Adrenal gland (tissue), 9 donors: ENCODE measurements at regions not wholly inside any gene's neighbourhood (a gene's known extent, or its start where the extent isn't known, plus 50 kb on each side); places are given as distances from the start of the nearest gene placed in this dataset.

Experiments used
- DNase-seq, 7 donors: peaks; one replicate each; pipeline ENCODE4 v3.0.0-alpha.2; 2019 to 2020
- H3K27ac ChIP-seq, 5 donors: fragments of 200-600 bp; sonication (generic) in 4 of 5; 1 replicate in 3 of 5; 2 replicates in 2 of 5; pipeline versions ENCODE4 v1.5.1 to v1.8.0; 2016 to 2020; ENCODE audit warnings: mild to moderate bottlenecking in 1 of 5
- H3K27me3 ChIP-seq: fragments of 200-600 bp; 2 replicates; pipeline ENCODE4 v1.8.0; 2021
- H3K36me3 ChIP-seq, 2 donors: fragments of 200-600 bp; replicated peaks in 1 of 2; 1 replicate in 1 of 2; 2 replicates in 1 of 2; pipeline versions ENCODE4 v1.5.1 to v1.8.0; 2018 to 2022
- H3K4me1 ChIP-seq, 2 donors: fragments of 200-600 bp; replicated peaks in 1 of 2; 1 replicate in 1 of 2; 2 replicates in 1 of 2; pipeline versions ENCODE4 v1.5.1 to v1.8.0; 2018 to 2021
- H3K4me3 ChIP-seq, 4 donors: fragments of 200-600 bp; sonication (generic) in 3 of 4; one replicate each; pipeline ENCODE4 v1.5.1; 2016 to 2018
- H3K9me3 ChIP-seq, 3 donors: fragments of 200-600 bp; sonication (generic) in 1 of 3; replicated peaks in 1 of 3; 1 replicate in 2 of 3; 2 replicates in 1 of 3; pipeline versions ENCODE4 v1.5.1 to v1.8.0; 2016 to 2021
- CTCF ChIP-seq, 6 experiments: fragments of 450-650 bp in 4 of 6; fragments of 200-600 bp in 2 of 6; sonication (generic) in 1 of 6; IDR thresholded peaks; 1 replicate in 5 of 6; 2 replicates in 1 of 6; pipeline versions ENCODE4 v1.5.1 to v1.8.0; 2016 to 2021; ENCODE audit warnings: antibody characterized with exemption in 6 of 6, mild to moderate bottlenecking in 2 of 6, moderate library complexity in 1 of 6
- POLR2A ChIP-seq, 2 donors: fragments of 450-650 bp; IDR thresholded peaks; one replicate each; pipeline ENCODE4 v1.6.1; 2017; ENCODE audit warnings: antibody characterized with exemption in 2 of 2, mild to moderate bottlenecking in 2 of 2, moderate library complexity in 1 of 2
- WGBS, 4 donors: extraction: QIAGEN DNeasy Blood & Tissue Kit in 2 of 4; methylation state at CpG; one replicate each; pipeline versions ENCODE4 v1.1.5 to v1.1.7; 2013 to 2017; 5-methylcytosine and 5-hydroxymethylcytosine counted together
- intact Hi-C, 2 donors: fragments of 100-400 bp; cut with DNase I; formaldehyde crosslinking; loops; one replicate each; pipeline versions ENCODE4 v1.14.1 to v1.15.0; 2022 to 2023
- donor health status: healthy with polysubstance abuse.
- donor health status: Bipolar disorder and iron deficiency.
- donor health status: DM: yes; HTN: yes; CAD: no.
- donor health status: DM: no; HTN: no; CAD: no.
- donor health status: DM: no; HTN: no; CAD: no.

- no peak for DNase-seq
- TF ChIP-seq POLR2A (IDR thresholded peaks at IDR 0.05) = no peak
- TF ChIP-seq CTCF (IDR thresholded peaks at IDR 0.05) = no peak
- 78 to 81% (median 79%) methylated on average over 2 to 6 of the region's 6 CpGs for WGBS, 4 donors
- Histone ChIP-seq H3K27me3 (no peaks in the 10 kb centered on the region), H3K4me3 (no peak overlapping the region), H3K36me3 (no peaks in the 10 kb centered on the region), H3K27ac (no peak overlapping the region), H3K9me3 (no peaks in the 10 kb centered on the region), H3K4me1 (no peaks in the 10 kb centered on the region)
- intact Hi-C loops = no loop called here
Measured at GRCh38 chr1:4090976-4091660, 191.0 kb upstream of the C1orf174 start.

- intact Hi-C loops = no loop called here
- no peaks in the 10 kb centered on the region for H3K9me3 ChIP-seq
- WGBS, 4 donors = 81 to 100% (median 86%) methylated on average over 3 to 7 of the region's 7 CpGs
- H3K36me3 ChIP-seq = no peaks in the 10 kb centered on the region
- H3K4me3 ChIP-seq = no peak overlapping the region
- no peaks in the 10 kb centered on the region for H3K27me3 ChIP-seq
- no peaks in the 10 kb centered on the region for H3K4me1 ChIP-seq
- no peak overlapping the region for H3K27ac ChIP-seq
- no peak for DNase-seq
- no peak for TF ChIP-seq CTCF (IDR thresholded peaks at IDR 0.05)
- TF ChIP-seq POLR2A (IDR thresholded peaks at IDR 0.05) = no peak
Measured at GRCh38 chr1:4091996-4092395, 191.9 kb upstream of the C1orf174 start.

GRCh38 chr1:4093856-4094565, 193.9 kb upstream of the C1orf174 start:
- WGBS, 4 donors = 65 to 85% (median 74%) methylated on average over 2 to 7 of the region's 7 CpGs
- no peaks in the 10 kb centered on the region for H3K27me3 ChIP-seq
- TF ChIP-seq POLR2A (IDR thresholded peaks at IDR 0.05) (no peak), CTCF (IDR thresholded peaks at IDR 0.05) (no peak)
- H3K4me1 ChIP-seq = no peaks in the 10 kb centered on the region
- no peak overlapping the region for H3K4me3 ChIP-seq
- DNase-seq = no peak
- intact Hi-C loops = no loop called here
- H3K27ac ChIP-seq = no peak overlapping the region
- H3K36me3 ChIP-seq = no peaks in the 10 kb centered on the region
- no peaks in the 10 kb centered on the region for H3K9me3 ChIP-seq

GRCh38 chr1:4095433-4095971, 195.4 kb upstream of the C1orf174 start:
- intact Hi-C loops = no loop called here
- H3K27ac ChIP-seq = no peak overlapping the region
- TF ChIP-seq CTCF (IDR thresholded peaks at IDR 0.05) (no peak), POLR2A (IDR thresholded peaks at IDR 0.05) (no peak)
- 60 to 80% (median 71%) methylated on average over 5 of the region's 5 CpGs for WGBS, 4 donors
- no peaks in the 10 kb centered on the region for H3K4me1 ChIP-seq
- no peaks in the 10 kb centered on the region for H3K9me3 ChIP-seq
- no peak overlapping the region for H3K4me3 ChIP-seq
- DNase-seq = no peak
- no peaks in the 10 kb centered on the region for H3K27me3 ChIP-seq
- H3K36me3 ChIP-seq = no peaks in the 10 kb centered on the region
